A204.1 (cell line): ENCODE measurements at regions not wholly inside any gene's neighbourhood (a gene's known extent, or its start where the extent isn't known, plus 50 kb on each side); places are given as distances from the start of the nearest gene placed in this dataset.

Experiments
- FAIRE-seq: peaks from 2 replicates; lab custom pipeline; 2012; peaks lifted over from hg19 to GRCh38; lab: Jason Lieb, UNC

- no peak for FAIRE-seq
Observed at GRCh38 chr5:99724732-99725290, 796.0 kb upstream of the CHD1 start.

GRCh38 chr5:99721506-99721905, 792.7 kb upstream of the CHD1 start:
- no peak for FAIRE-seq

- FAIRE-seq: no peak
Observed at GRCh38 chr5:99715921-99716320, 787.1 kb upstream of the CHD1 start.

- FAIRE-seq: no peak
Observed at GRCh38 chr5:99706160-99706559, 777.4 kb upstream of the CHD1 start.

- no peak for FAIRE-seq
Observed at GRCh38 chr5:99702565-99702964, 773.8 kb upstream of the CHD1 start.

- no peak for FAIRE-seq
Observed at GRCh38 chr5:99694884-99695283, 766.1 kb upstream of the CHD1 start.

DNA sequence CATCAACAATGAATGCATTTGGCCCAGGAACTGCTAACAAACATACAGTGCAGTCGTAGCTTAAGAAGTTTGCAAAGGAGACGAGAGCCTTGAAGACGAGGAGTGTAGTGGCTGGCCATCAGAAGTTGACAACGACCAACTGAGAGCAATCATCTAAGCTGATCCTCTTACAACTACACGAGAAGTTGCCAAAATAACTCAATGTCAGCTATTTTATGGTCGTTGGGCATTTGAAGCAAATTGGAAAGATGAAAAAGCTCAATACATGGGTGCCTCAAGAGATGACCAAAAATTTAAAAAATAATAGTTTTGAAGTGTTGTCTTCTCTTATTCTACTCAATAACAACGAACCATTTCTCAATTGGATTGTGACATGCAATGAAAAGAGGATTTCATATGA, 757.7 kb upstream of the CHD1 start:
- no peak for FAIRE-seq

GRCh38 chr5:99675974-99676373, 747.2 kb upstream of the CHD1 start:
- no peak for FAIRE-seq

DNA sequence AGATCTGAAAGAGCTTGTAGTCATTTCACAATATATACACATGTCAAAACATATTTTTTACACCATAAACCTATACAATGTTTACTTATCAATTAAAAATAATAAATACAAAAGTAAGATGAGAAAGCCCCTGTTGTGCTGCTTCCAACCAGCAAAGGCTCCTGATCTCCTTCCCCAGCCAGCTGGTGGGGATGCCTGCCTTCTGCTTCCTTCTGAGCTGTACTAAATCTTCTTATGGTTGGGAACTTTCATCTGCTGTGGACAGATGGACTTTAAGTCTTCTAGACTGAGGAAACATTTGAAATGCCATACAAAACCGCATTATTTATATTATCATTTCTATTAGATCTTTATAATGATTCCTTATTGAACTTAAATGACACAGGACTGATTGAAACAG, 745.3 kb upstream of the CHD1 start:
- no peak for FAIRE-seq

DNA sequence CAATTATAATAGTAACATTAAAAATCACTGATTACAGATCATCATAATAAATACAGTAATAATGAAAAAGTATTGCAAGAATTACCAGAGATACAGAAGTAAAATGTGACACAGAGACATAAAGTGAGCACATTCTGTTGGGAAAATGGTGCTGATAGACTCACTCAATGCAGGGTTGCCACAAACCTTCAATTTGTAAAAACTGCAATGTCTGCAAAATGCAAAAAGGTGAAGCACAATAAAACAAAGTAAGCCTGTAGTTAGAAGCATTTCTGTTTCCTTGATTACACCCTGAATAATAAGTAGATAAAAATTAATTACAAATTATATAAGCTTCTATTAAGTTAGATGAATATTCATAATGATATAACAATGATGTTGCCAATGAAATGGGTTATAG, 736.2 kb upstream of the CHD1 start:
- FAIRE-seq: no peak

- no peak for FAIRE-seq
Observed at GRCh38 chr5:99651298-99651697, 722.5 kb upstream of the CHD1 start.

- no peak for FAIRE-seq
Observed at GRCh38 chr5:99646011-99646647, 717.3 kb upstream of the CHD1 start.

DNA sequence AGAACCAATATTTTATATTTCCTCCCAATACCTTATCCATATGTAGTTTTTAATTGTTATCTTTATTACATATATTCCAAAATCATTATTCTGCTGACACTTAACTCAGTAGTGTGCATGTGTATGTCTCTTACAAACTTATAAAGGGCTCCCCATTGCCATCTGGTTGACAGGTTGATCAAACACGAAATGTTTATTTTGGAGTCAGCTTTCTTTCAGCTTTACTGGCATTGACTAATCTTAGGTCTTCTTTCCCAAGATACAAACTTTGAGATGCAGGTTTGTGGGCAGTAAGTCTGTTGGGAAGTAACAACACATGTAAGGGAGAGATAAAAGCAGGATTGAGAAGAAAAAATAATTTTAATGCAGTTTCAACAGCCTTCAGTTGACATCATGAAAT, 716.0 kb upstream of the CHD1 start:
- no peak for FAIRE-seq

- FAIRE-seq: no peak
Observed at GRCh38 chr5:99640646-99641045, 711.8 kb upstream of the CHD1 start.

DNA sequence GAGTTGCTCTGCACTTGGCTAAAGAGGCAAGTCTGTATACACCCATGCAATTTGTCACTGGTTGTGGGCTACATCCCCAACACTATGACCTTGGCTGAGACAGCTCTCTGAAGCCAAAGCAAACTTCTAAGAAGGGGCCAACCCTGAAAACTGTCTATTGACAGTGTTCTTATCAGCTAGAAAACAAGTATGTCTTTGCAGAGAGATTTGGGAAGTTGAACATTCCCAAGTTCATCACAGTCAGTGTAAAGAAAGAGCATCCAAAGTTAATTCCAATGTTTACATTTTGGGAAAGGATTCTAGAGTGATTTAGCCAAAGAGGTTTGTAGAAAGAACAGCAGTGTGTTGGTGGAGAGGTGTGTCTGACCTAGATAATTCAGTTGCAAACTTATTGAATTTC, 711.1 kb upstream of the CHD1 start:
- FAIRE-seq: no peak

- FAIRE-seq: no peak
Observed at GRCh38 chr5:99636663-99637062, 707.9 kb upstream of the CHD1 start.

- FAIRE-seq: no peak
Observed at GRCh38 chr5:99621772-99622681, 693.2 kb upstream of the CHD1 start.

- no peak for FAIRE-seq
Observed at GRCh38 chr5:99617335-99617734, 688.5 kb upstream of the CHD1 start.

DNA sequence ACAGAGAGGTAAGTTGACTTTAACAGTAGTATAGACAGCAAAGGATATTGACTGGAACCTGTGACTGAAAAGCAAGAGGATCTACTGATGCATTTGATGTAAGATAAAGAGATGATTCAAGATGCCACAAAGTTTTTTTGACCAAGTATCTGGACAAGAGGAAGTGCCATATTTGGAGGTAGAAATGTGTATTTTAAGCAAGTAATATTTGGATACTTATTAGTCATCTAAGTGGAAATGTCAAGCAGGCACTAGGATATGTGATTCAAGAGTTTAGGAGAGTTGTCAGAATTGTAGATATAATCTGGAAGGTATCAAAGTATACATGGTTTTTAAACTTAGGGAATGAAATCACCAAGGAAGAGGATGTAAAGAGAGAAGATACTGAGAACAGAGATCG, 686.1 kb upstream of the CHD1 start:
- no peak for FAIRE-seq

- no peak for FAIRE-seq
Observed at GRCh38 chr5:99607124-99607523, 678.3 kb upstream of the CHD1 start.

- no peak for FAIRE-seq
Observed at GRCh38 chr5:99605904-99606303, 677.1 kb upstream of the CHD1 start.

- FAIRE-seq: no peak
Observed at GRCh38 chr5:99600952-99601351, 672.1 kb upstream of the CHD1 start.

DNA sequence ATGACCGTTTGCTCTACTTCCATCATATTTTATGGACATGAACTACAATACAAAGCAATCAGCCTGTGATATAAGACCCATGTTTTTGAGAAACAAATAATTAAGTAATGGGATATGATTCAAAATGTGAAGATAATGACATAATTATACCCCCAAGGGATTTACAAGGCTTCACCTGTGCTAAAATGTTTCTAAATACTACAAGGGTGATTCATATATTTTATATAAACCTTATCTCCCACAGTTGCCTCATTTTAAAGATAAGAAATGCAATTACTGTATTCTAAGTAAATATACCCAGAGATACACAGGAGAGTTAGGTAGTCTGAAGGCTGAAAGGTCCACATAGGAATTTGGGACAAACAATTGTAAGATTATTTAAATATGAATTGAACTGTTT, 662.0 kb upstream of the CHD1 start:
- no peak for FAIRE-seq

DNA sequence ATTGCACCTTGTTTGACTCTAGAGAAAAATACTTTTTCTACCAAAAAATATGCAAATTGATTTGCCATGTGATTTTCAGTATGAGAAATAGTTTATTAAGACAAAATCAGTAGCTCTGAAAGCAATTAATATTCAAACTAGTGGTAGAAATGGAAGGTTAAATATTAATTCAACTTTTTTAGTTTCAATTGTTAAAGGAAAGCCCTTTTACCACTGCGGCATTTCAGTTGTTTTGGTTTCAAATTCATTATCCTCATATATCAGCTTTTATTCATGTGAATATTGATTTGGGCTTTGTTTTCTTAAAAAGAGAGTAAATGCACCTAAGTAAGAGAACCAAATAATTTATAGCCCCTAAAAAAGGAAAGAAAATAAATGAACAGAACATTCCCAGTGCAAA, 660.6 kb upstream of the CHD1 start:
- no peak for FAIRE-seq
